Brain microvascular endothelial cell (primary cell): ENCODE measurements at regions not wholly inside any gene's neighbourhood (a gene's known extent, or its start where the extent isn't known, plus 50 kb on each side); places are given as distances from the start of the nearest gene placed in this dataset.

Experiments
- DNase-seq: peaks from one replicate; pipeline ENCODE4 v3.0.0-alpha.2; 2020
- H3K27ac ChIP-seq: fragments of 250-450 bp; sonication (Bioruptor Pico); 2 replicates; pipeline ENCODE4 v1.5.1; 2020; ENCODE audit warnings: mild to moderate bottlenecking, moderate library complexity
- H3K27me3 ChIP-seq: fragments of 250-450 bp; sonication (Bioruptor Pico); replicated peaks from 2 replicates; pipeline ENCODE4 v1.5.1; 2020; ENCODE audit warnings: mild to moderate bottlenecking
- H3K36me3 ChIP-seq: fragments of 250-450 bp; sonication (Bioruptor Pico); replicated peaks from 2 replicates; pipeline ENCODE4 v1.5.1; 2020; ENCODE audit warnings: mild to moderate bottlenecking
- H3K4me3 ChIP-seq: 2 replicates; pipeline ENCODE4 v1.5.1; 2011; ENCODE audit warnings: low read depth, mild to moderate bottlenecking, control low read depth, low read length, moderate library complexity
- CTCF ChIP-seq: IDR thresholded peaks from 2 replicates; pipeline ENCODE4 v1.5.1; 2011; ENCODE audit warnings: low read depth, mild to moderate bottlenecking, moderate library complexity, low read length, control low read depth, inconsistent platforms; ENCODE audit errors: missing control alignments
- in situ Hi-C: cut with HindIII; loops from 2 replicates; pipeline ENCODE4 v1.10.0; 2017; ENCODE audit warnings: low sequenced_read_pairs, low pct_ligation_motif_present

- in situ Hi-C loops: no loop called here
Observed at GRCh38 chrX:39995457-39995856, 102.3 kb downstream of the BCOR start.

GRCh38 chrX:39996536-39996935 lies 101.2 kb downstream of the BCOR start:
- H3K36me3 ChIP-seq: no peaks in the 10 kb centered on the region
- no peak for TF ChIP-seq CTCF

More at GRCh38 chrX:39995457-39995856, 102.3 kb downstream of the BCOR start:
- no peaks in the 10 kb centered on the region for H3K27me3 ChIP-seq
- no peak for DNase-seq
- H3K27ac ChIP-seq: no peak overlapping the region
- no peak for TF ChIP-seq CTCF
- H3K36me3 ChIP-seq: no peaks in the 10 kb centered on the region
- H3K4me3 ChIP-seq: no peak overlapping the region

GRCh38 chrX:39998636-39999406 lies 98.9 kb downstream of the BCOR start:
- no peak for DNase-seq
- Histone ChIP-seq H3K27me3 (no peaks in the 10 kb centered on the region), H3K4me3 (no peak overlapping the region), H3K36me3 (no peaks in the 10 kb centered on the region), H3K27ac (no peak overlapping the region)
- in situ Hi-C loops: no loop called here
- TF ChIP-seq CTCF: no peak

More at GRCh38 chrX:39996536-39996935, 101.2 kb downstream of the BCOR start:
- Histone ChIP-seq H3K4me3 (no peak overlapping the region), H3K27ac (no peak overlapping the region), H3K27me3 (no peaks in the 10 kb centered on the region)
- no peak for DNase-seq
- in situ Hi-C loops: no loop called here
